GM19468 (cell line): ENCODE measurements at regions not wholly inside any gene's neighbourhood (a gene's known extent, or its start where the extent isn't known, plus 50 kb on each side); places are given as distances from the start of the nearest gene placed in this dataset.
"Not testable (repeated sequence)": the region's sequence is repeated elsewhere in the genome, so short reads cannot be mapped to it uniquely, and the experiment has no call there.

Source experiments
- ATAC-seq: cut with Tn5 transposase; IDR thresholded peaks from one replicate; pipeline ENCODE4 v1.9.1; 2021; ENCODE audit warnings: mild to moderate bottlenecking, moderate library complexity, moderate number of reproducible peaks; ENCODE audit not compliant: unreplicated experiment; ENCODE audit errors: extremely low read depth

- ATAC-seq = no peak
Observed at GRCh38 chr11:82233201-82233600, 500.5 kb downstream of the FAM181B start.

- no peak for ATAC-seq
Observed at GRCh38 chr11:82229341-82229740, 504.3 kb downstream of the FAM181B start.

- ATAC-seq = no peak
Observed at GRCh38 chr11:82225930-82226329, 507.7 kb downstream of the FAM181B start.

GRCh38 chr11:82225502-82225901 is 508.2 kb downstream of the FAM181B start:
- no peak for ATAC-seq

GRCh38 chr11:82216927-82217570 is 516.6 kb downstream of the FAM181B start:
- no peak for ATAC-seq

GRCh38 chr11:82210011-82210410 is 523.7 kb downstream of the FAM181B start:
- no peak for ATAC-seq

- no peak for ATAC-seq
Observed at GRCh38 chr11:82195283-82195682, 538.4 kb downstream of the FAM181B start.

GRCh38 chr11:82194521-82194920 is 539.1 kb downstream of the FAM181B start:
- ATAC-seq = no peak

- ATAC-seq = no peak
Observed at GRCh38 chr11:82191695-82192094, 542.0 kb downstream of the FAM181B start.

- no peak for ATAC-seq
Observed at GRCh38 chr11:82185925-82186324, 547.7 kb downstream of the FAM181B start.

GRCh38 chr11:82184966-82185365 is 548.7 kb downstream of the FAM181B start:
- ATAC-seq = no peak

GRCh38 chr11:82183346-82183745 is 550.3 kb downstream of the FAM181B start:
- ATAC-seq = no peak

- not testable (repeated sequence) for ATAC-seq
Observed at GRCh38 chr11:82182697-82183096, 551.0 kb downstream of the FAM181B start.

- not testable (repeated sequence) for ATAC-seq
Observed at GRCh38 chr11:82181796-82182195, 551.9 kb downstream of the FAM181B start.

- no peak for ATAC-seq
Observed at GRCh38 chr11:82176945-82177344, 556.7 kb downstream of the FAM181B start.

- ATAC-seq = no peak
Observed at GRCh38 chr11:82176365-82176764, 557.3 kb downstream of the FAM181B start.

- no peak for ATAC-seq
Observed at GRCh38 chr11:82174610-82175009, 559.1 kb downstream of the FAM181B start.

- ATAC-seq = no peak
Observed at GRCh38 chr11:82146789-82147188, 586.9 kb downstream of the FAM181B start.

GRCh38 chr11:82118946-82119345 is 614.7 kb downstream of the FAM181B start:
- ATAC-seq = no peak

GRCh38 chr11:82117362-82117761 is 616.3 kb downstream of the FAM181B start:
- no peak for ATAC-seq

GRCh38 chr11:82105331-82105998 is 628.2 kb downstream of the FAM181B start:
- ATAC-seq = no peak

GRCh38 chr11:82092904-82093303 is 640.8 kb downstream of the FAM181B start:
- no peak for ATAC-seq
